Epithelial cell of esophagus (primary cell): ENCODE measurements at regions not wholly inside any gene's neighbourhood (a gene's known extent, or its start where the extent isn't known, plus 50 kb on each side); places are given as distances from the start of the nearest gene placed in this dataset.
A peak's percentile ranks its signal among the peaks of the same experiment; 100 is the strongest.

Experiments used
- DNase-seq: peaks from one replicate; pipeline ENCODE4 v3.0.0; 2010; ENCODE audit warnings: low read depth
- H3K4me3 ChIP-seq: 2 replicates; pipeline ENCODE4 v1.5.1; 2011; ENCODE audit warnings: mild to moderate bottlenecking, low read length, control low read depth
- CTCF ChIP-seq: IDR thresholded peaks from 2 replicates; pipeline ENCODE4 v1.5.1; 2011; ENCODE audit warnings: low read depth, mild to moderate bottlenecking, low read length, control low read depth, inconsistent platforms; ENCODE audit not compliant: insufficient read depth; ENCODE audit errors: missing control alignments

- TF ChIP-seq CTCF, result peak; percentile 52
- H3K4me3 ChIP-seq, result no peak overlapping the region
- DNase-seq, result peak; percentile 57
Observed at GRCh38 chr9:79471580-79472543, 99.9 kb upstream of the TLE4 start.

- H3K4me3 ChIP-seq, result no peak overlapping the region
- DNase-seq, result no peak
- no peak for TF ChIP-seq CTCF
Observed at GRCh38 chr9:79473704-79474103, 98.1 kb upstream of the TLE4 start.

DNA sequence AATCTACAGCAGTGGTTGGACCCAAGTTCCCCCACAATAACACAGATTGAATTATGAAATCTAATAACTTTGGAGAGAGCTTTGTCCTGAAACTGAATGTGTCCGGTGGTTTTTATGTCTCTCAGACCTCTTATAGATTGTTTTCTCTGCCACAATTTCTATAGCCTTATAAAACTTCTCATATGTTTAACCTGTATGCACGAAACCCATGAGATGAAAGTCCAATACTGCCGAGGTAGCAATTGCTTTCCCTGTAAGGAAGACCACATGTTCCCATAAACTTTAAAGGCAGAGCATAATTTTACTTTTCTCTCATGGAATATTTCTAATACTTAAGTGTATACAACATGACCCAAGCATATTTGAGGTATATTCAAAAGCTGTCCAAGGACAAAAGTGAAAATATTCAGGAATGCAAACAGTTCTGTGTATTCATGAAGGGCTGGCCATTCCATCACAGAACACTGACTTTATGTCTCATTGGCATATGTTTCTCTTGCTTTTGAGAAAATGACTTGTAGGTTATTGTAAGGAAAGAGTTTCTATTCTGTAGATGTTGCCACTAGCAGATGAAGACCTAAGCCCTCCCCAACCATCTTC is 94.4 kb upstream of the TLE4 start:
- no peak overlapping the region for H3K4me3 ChIP-seq
- no peak for TF ChIP-seq CTCF
- no peak for DNase-seq

DNA sequence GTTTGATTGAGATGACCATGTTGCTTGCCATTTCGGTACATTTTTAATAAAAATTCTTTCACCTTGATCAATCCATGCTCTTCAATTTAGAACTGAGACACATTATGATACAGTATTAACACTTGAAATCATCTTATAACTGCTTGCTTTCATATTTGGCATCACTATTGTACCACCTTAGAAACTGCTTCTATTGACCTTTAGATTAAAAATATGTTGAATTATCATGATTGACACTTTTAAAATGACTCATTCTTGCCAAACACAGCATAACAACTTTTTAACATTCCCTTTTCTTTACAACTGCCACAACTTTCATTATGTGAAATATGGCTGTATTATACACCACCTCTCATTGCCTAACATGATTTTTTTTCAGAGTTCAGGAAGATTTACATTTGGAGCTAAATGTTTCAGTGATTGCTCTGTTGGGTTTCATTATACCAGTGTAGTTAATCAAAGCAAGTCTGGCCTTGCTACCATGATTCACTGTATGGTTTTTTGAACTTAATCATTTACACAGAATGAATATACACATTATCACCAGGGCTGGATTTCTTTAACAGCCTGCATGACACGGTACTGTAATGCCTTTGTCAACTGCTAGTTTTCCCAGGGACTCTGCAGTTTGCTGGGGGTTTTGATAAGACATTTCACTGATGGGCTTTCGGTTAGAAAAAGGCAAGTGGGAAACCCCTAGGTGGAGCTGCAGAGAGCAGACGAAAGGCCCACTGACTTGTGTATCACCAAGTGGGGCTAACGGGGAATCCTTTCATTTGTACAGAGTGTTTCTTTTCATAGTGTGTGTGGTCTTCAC is 93.6 kb upstream of the TLE4 start:
- peak; percentile 92 for DNase-seq
- peak; percentile 6 for TF ChIP-seq CTCF
- H3K4me3 ChIP-seq, result no peak overlapping the region

- no peak for TF ChIP-seq CTCF
- peak; percentile 94 for DNase-seq
Observed at GRCh38 chr9:79480639-79481038, 91.1 kb upstream of the TLE4 start.

GRCh38 chr9:79481846-79482477 is 89.8 kb upstream of the TLE4 start:
- TF ChIP-seq CTCF, result no peak
- no peak overlapping the region for H3K4me3 ChIP-seq
- DNase-seq, result no peak

More at GRCh38 chr9:79480639-79481038, 91.1 kb upstream of the TLE4 start:
- H3K4me3 ChIP-seq, result no peak overlapping the region
